ENCODE measurements at regions not wholly inside any gene's neighbourhood (a gene's known extent, or its start where the extent isn't known, plus 50 kb on each side); places are given as distances from the start of the nearest gene placed in this dataset.

- Histone ChIP-seq H3K4me3 (replicated peaks in 1 of 3; ENCODE audit: insufficient read depth in 1 of 3, low read depth in 1 of 3, low read length in 3 of 3) (no peak overlapping the region), H3K27ac (ENCODE audit: insufficient read depth, low read depth, low read length) (no peak overlapping the region), H3K9ac (replicated peaks; ENCODE audit: extremely low read depth, insufficient read depth, low read length) (no peak overlapping the region), H3K27me3 (ENCODE audit: control insufficient read depth in 2 of 2, insufficient read depth in 2 of 2, low read length in 2 of 2) (no peaks in the 10 kb centered on the region), H4K20me1 (replicated peaks; ENCODE audit: control insufficient read depth, extremely low read depth, insufficient read depth, low read length) (no peaks in the 10 kb centered on the region), H3K36me3 (ENCODE audit: control insufficient read depth in 2 of 2, extremely low read depth in 1 of 2, insufficient read depth in 2 of 2, low read length in 2 of 2) (no peaks in the 10 kb centered on the region), H3K79me2 (ENCODE audit: control insufficient read depth, insufficient read depth, low read length) (no peaks in the 10 kb centered on the region), H3K4me1 (ENCODE audit: control insufficient read depth, extremely low read depth, insufficient read depth, low read length) (no peaks in the 10 kb centered on the region), H3K9me3 (replicated peaks; ENCODE audit: control insufficient read depth, insufficient read depth, low read length) (no peaks in the 10 kb centered on the region), H3K4me2 (ENCODE audit: insufficient read depth, low read length) (no peak overlapping the region), H2AFZ (ENCODE audit: low read depth, low read length) (no peak overlapping the region), H3K9me1 (replicated peaks; ENCODE audit: control insufficient read depth, extremely low read depth, insufficient read depth, low read length) (no peaks in the 10 kb centered on the region)
- CTCF ChIA-PET, result no interaction called here
- intact Hi-C loops (cut with micrococcal nuclease) (no loop called here), dilution Hi-C loops (cut with MboI; ENCODE audit: extremely low pct_ligation_motif_present, low sequenced_read_pairs) (no loop called here)
- DNase-seq (ENCODE audit: low read depth, low spot score), result no peak
- FAIRE-seq, result no peak
- TF ChIP-seq FOS (IDR thresholded peaks at IDR 0.05; ENCODE audit: borderline replicate concordance, insufficient read depth, low read length), result no peak
- TF ChIP-seq MYC (IDR thresholded peaks at IDR 0.05; ENCODE audit: low read depth, low read length), result no peak
- TF ChIP-seq GATA2 (IDR thresholded peaks at IDR 0.05; ENCODE audit: insufficient read depth, insufficient read length, low read depth, low read length), result no peak
- no peak for TF ChIP-seq POLR2A (IDR thresholded peaks at IDR 0.05; ENCODE audit: low read depth, low read length)
- no peak for TF ChIP-seq CTCF (IDR thresholded peaks at IDR 0.05; ENCODE audit: extremely low read depth in 1 of 2, insufficient read depth in 1 of 2, low read depth in 1 of 2, low read length in 2 of 2)
- no peak for TF ChIP-seq POLR2AphosphoS5 (IDR thresholded peaks at IDR 0.05; ENCODE audit: insufficient read depth, low read depth, low read length)
- TF ChIP-seq MAX (IDR thresholded peaks at IDR 0.05; ENCODE audit: insufficient read depth, insufficient read length), result no peak
- TF ChIP-seq EZH2 (IDR thresholded peaks at IDR 0.05; ENCODE audit: borderline replicate concordance, low read depth, low read length, severe bottlenecking), result no peak
- TF ChIP-seq JUN (IDR thresholded peaks at IDR 0.05; ENCODE audit: borderline replicate concordance, insufficient read depth, insufficient read length, low read depth), result no peak
- no TSS peak for BruUV-seq (replicated peaks)
- POLR2A ChIA-PET, result no interaction called here
Measured at GRCh38 chr15:39052323-39052705, 487.7 kb upstream of the RASGRP1 start.

Data from endothelial cell of umbilical vein (primary cell).